ENCODE measurements at regions not wholly inside any gene's neighbourhood (a gene's known extent, or its start where the extent isn't known, plus 50 kb on each side); places are given as distances from the start of the nearest gene placed in this dataset.

- H3K4me1 ChIP-seq (ENCODE audit: control insufficient read depth, insufficient read depth, low read length) = no peaks in the 10 kb centered on the region
- no peaks in the 10 kb centered on the region for H3K9me3 ChIP-seq (ENCODE audit: control insufficient read depth, insufficient read depth, low read depth, low read length)
- H3K36me3 ChIP-seq (ENCODE audit: control insufficient read depth in 2 of 2, insufficient read depth in 1 of 2, low read length in 2 of 2) = no peaks in the 10 kb centered on the region
- ChIA-PET CTCF (interaction anchor here (0.5 kb wide), 1 partner anchor 32 kb away, joined by 3 read pairs; no protein-coding TSS in a partner anchor), POLR2A (interaction anchor here (1.0 to 1.4 kb wide), 6 partner anchors 11 to 768 kb away, joined by 3 to 5 read pairs (median 3); partner anchors contain the start of gene IRS1)
- H3K27ac ChIP-seq (ENCODE audit: extremely low read depth, low read depth, low read length) = peak overlapping the region; percentile 94
- peak overlapping the region; percentile 60 for H3K4me3 ChIP-seq (ENCODE audit: low read depth, low read length)
- TF ChIP-seq GLIS1 (tag by site-specific recombination; IDR thresholded peaks at IDR 0.05) (peak; percentile 83), ZNF362 (tag by site-specific recombination; IDR thresholded peaks at IDR 0.05) (no peak), CTCF (tag by site-specific recombination; IDR thresholded peaks at IDR 0.05) (no peak), ZBTB20 (tag by site-specific recombination; IDR thresholded peaks at IDR 0.05) (peak; percentile 21; the same call in 1 of the 2 replicates), ZBTB17 (tag by site-specific recombination; IDR thresholded peaks at IDR 0.05) (peak; percentile 44), PRDM10 (tag by site-specific recombination; IDR thresholded peaks at IDR 0.05) (peak; percentile 99), KLF10 (tag by site-specific recombination; IDR thresholded peaks at IDR 0.05) (no peak), ZIC2 (tag by site-specific recombination; IDR thresholded peaks at IDR 0.05) (peak; percentile 60), ZNF37A (tag by site-specific recombination; IDR thresholded peaks at IDR 0.05) (no peak), GLIS2 (tag by site-specific recombination; IDR thresholded peaks at IDR 0.05) (peak; percentile 71), ZNF549 (tag by site-specific recombination; IDR thresholded peaks at IDR 0.05) (no peak), ZNF747 (tag by site-specific recombination; IDR thresholded peaks at IDR 0.05) (no peak), ZNF140 (tag by site-specific recombination; IDR thresholded peaks at IDR 0.05) (no peak), ZNF600 (tag by site-specific recombination; IDR thresholded peaks at IDR 0.05) (peak; percentile 41; the same call in 1 of the 2 replicates)
Measured at GRCh38 chr2:226030788-226031646, 631.5 kb downstream of the NYAP2 start.

GRCh38 chr2:226030369-226030768 lies 630.9 kb downstream of the NYAP2 start:
- POLR2A ChIA-PET = interaction anchor here (1.0 to 1.4 kb wide), 4 partner anchors 18 to 769 kb away, joined by 3 to 5 read pairs (median 3); partner anchors contain the start of gene IRS1
- H3K4me3 ChIP-seq (ENCODE audit: low read depth, low read length) = no peak overlapping the region
- CTCF ChIA-PET = interaction anchor here (0.5 kb wide), 1 partner anchor 31 kb away, joined by 3 read pairs; no protein-coding TSS in a partner anchor
- H3K9me3 ChIP-seq (ENCODE audit: control insufficient read depth, insufficient read depth, low read depth, low read length) = no peaks in the 10 kb centered on the region
- no peaks in the 10 kb centered on the region for H3K36me3 ChIP-seq (ENCODE audit: control insufficient read depth in 2 of 2, insufficient read depth in 1 of 2, low read length in 2 of 2)
- H3K27ac ChIP-seq (ENCODE audit: extremely low read depth, low read depth, low read length) = no peak overlapping the region
- H3K4me1 ChIP-seq (ENCODE audit: control insufficient read depth, insufficient read depth, low read length) = no peaks in the 10 kb centered on the region
- no peak for TF ChIP-seq ZBTB10 (tag by site-specific recombination; IDR thresholded peaks at IDR 0.05)
- TF ChIP-seq ZNF704 (tag by site-specific recombination; IDR thresholded peaks at IDR 0.05) = no peak
- TF ChIP-seq ZBTB44 (tag by site-specific recombination; IDR thresholded peaks at IDR 0.05) = no peak
- TF ChIP-seq ZNF521 (tag by site-specific recombination; IDR thresholded peaks at IDR 0.05) = no peak
- no peak for TF ChIP-seq GLI4 (tag by site-specific recombination; IDR thresholded peaks at IDR 0.05)
- no peak for TF ChIP-seq ZBTB26 (tag by site-specific recombination; optimal IDR thresholded peaks at IDR 0.05)
